WTC11 (cell line): ENCODE measurements at regions not wholly inside any gene's neighbourhood (a gene's known extent, or its start where the extent isn't known, plus 50 kb on each side); places are given as distances from the start of the nearest gene placed in this dataset.

Source experiments
- ATAC-seq: fragments of 200-7000 bp; cut with Tn5 transposase; 2 replicates; pipeline ENCODE4 v1.10.0; 2021; ENCODE audit warnings: mild to moderate bottlenecking, moderate library complexity
- CTCF ChIA-PET: fragments of 300-600 bp; sonication (Branson Sonifier 250); formaldehyde crosslinking; loops from one replicate; lab custom pipeline; 2021; ENCODE audit warnings: antibody characterized with exemption; lab: Charles Lee
- POLR2A ChIA-PET: fragments of 350-600 bp; sonication (Branson Sonifier 250); formaldehyde crosslinking; loops from one replicate; lab custom pipeline; 2021; ENCODE audit warnings: antibody characterized with exemption; lab: Charles Lee
- DNase-seq: peaks from one replicate; pipeline ENCODE4 v3.0.0; 2021; ENCODE audit warnings: low spot score
- H3K27ac Mint-ChIP-seq: 2 replicates; pipeline ENCODE4 v1.8.0; 2021; ENCODE audit warnings: mixed read lengths
- H3K27me3 Mint-ChIP-seq: 2 replicates; pipeline ENCODE4 v1.8.0; 2021; ENCODE audit warnings: low read depth, mild to moderate bottlenecking, moderate library complexity, mixed read lengths
- H3K36me3 Mint-ChIP-seq: 2 replicates; pipeline ENCODE4 v1.8.0; 2021; ENCODE audit warnings: mixed read lengths
- H3K4me1 Mint-ChIP-seq: 2 replicates; pipeline ENCODE4 v1.8.0; 2022; ENCODE audit warnings: mixed read lengths
- H3K4me3 Mint-ChIP-seq: 2 replicates; pipeline ENCODE4 v1.8.0; 2021; ENCODE audit warnings: mild to moderate bottlenecking, moderate library complexity, mixed read lengths
- H3K9me3 Mint-ChIP-seq: 2 replicates; pipeline ENCODE4 v1.8.0; 2021; ENCODE audit warnings: mixed read lengths
- ARID4B ChIP-seq: sonication (generic); formaldehyde crosslinking; IDR thresholded peaks from 2 replicates; pipeline ENCODE4 v1.8.0; 2023; ENCODE audit warnings: missing genetic modification reagents, mild to moderate bottlenecking, borderline replicate concordance
- E2F1 ChIP-seq: sonication (generic); formaldehyde crosslinking; IDR thresholded peaks from 2 replicates; pipeline ENCODE4 v1.8.0; 2022; ENCODE audit warnings: mild to moderate bottlenecking, missing genetic modification reagents
- EMX1 ChIP-seq: fragments of 250-450 bp; sonication (Bioruptor Pico); IDR thresholded peaks from 2 replicates; pipeline ENCODE4 v1.8.0; 2021; ENCODE audit warnings: mild to moderate bottlenecking
- FOXP1 ChIP-seq: sonication (generic); formaldehyde crosslinking; IDR thresholded peaks from 2 replicates; pipeline ENCODE4 v1.8.0; 2022; ENCODE audit warnings: missing genetic modification reagents, mild to moderate bottlenecking, moderate library complexity, borderline replicate concordance
- FOXP4 ChIP-seq: sonication (generic); formaldehyde crosslinking; IDR thresholded peaks from 2 replicates; pipeline ENCODE4 v1.8.0; 2022; ENCODE audit warnings: mild to moderate bottlenecking, missing genetic modification reagents
- GTF2I ChIP-seq: fragments of 250-450 bp; sonication (Bioruptor Pico); conservative IDR thresholded peaks from 2 replicates; pipeline ENCODE4 v1.4.0; 2021; ENCODE audit warnings: mild to moderate bottlenecking
- IRF1 ChIP-seq: sonication (generic); formaldehyde crosslinking; IDR thresholded peaks from 2 replicates; pipeline ENCODE4 v1.8.0; 2023; ENCODE audit warnings: missing genetic modification reagents
- MXD4 ChIP-seq: fragments of 250-450 bp; sonication (Bioruptor Pico); IDR thresholded peaks from 2 replicates; pipeline ENCODE4 v1.8.0; 2021; ENCODE audit warnings: mild to moderate bottlenecking, moderate library complexity, borderline replicate concordance
- SOX15 ChIP-seq: fragments of 250-450 bp; sonication (Bioruptor Pico); IDR thresholded peaks from 2 replicates; pipeline ENCODE4 v1.9.0; 2021; ENCODE audit warnings: mild to moderate bottlenecking
- TCF7 ChIP-seq: sonication (generic); formaldehyde crosslinking; IDR thresholded peaks from 2 replicates; pipeline ENCODE4 v1.8.0; 2022; ENCODE audit warnings: mild to moderate bottlenecking, low read depth, missing genetic modification reagents, moderate library complexity
- TP53 ChIP-seq: sonication (generic); formaldehyde crosslinking; IDR thresholded peaks from 2 replicates; pipeline ENCODE4 v1.8.1; 2023; ENCODE audit warnings: mild to moderate bottlenecking, missing genetic modification reagents
- ZNF281 ChIP-seq: sonication (generic); formaldehyde crosslinking; IDR thresholded peaks from 2 replicates; pipeline ENCODE4 v1.8.0; 2023; ENCODE audit warnings: mild to moderate bottlenecking, missing genetic modification reagents
- ZNF425 ChIP-seq: fragments of 250-450 bp; sonication (Bioruptor Pico); conservative IDR thresholded peaks from 2 replicates; pipeline ENCODE4 v1.9.0; 2021; ENCODE audit warnings: mild to moderate bottlenecking
- ZSCAN18 ChIP-seq: fragments of 250-450 bp; sonication (Bioruptor Pico); IDR thresholded peaks from 2 replicates; pipeline ENCODE4 v2.1.2; 2022; ENCODE audit warnings: mild to moderate bottlenecking, moderate library complexity

GRCh38 chr1:3988431-3988830 lies 88.4 kb upstream of the C1orf174 start:
- ChIA-PET POLR2A (no interaction called here), CTCF (no interaction called here)
- Mint-ChIP-seq H3K27me3 (peaks cover 10% of the 10 kb centered on the region), H3K4me1 (no peaks in the 10 kb centered on the region), H3K36me3 (peaks cover 56% of the 10 kb centered on the region)
- no peak for TF ChIP-seq ARID4B (CRISPR knock-in tag)
- no peak for TF ChIP-seq E2F1 (CRISPR knock-in tag)
- TF ChIP-seq ZNF425 (CRISPR knock-in tag): no peak
- no peak for TF ChIP-seq EMX1
- no peak for TF ChIP-seq IRF1 (CRISPR knock-in tag)
- TF ChIP-seq TCF7 (CRISPR knock-in tag): no peak
- no peak for TF ChIP-seq TP53
- no peak for TF ChIP-seq MXD4 (CRISPR knock-in tag)
- TF ChIP-seq FOXP4 (CRISPR knock-in tag): no peak
- no peak for TF ChIP-seq GTF2I (CRISPR knock-in tag)
- no peak for TF ChIP-seq FOXP1 (CRISPR knock-in tag)
- TF ChIP-seq ZSCAN18 (CRISPR knock-in tag): no peak
- TF ChIP-seq ZNF281 (CRISPR knock-in tag): no peak
- TF ChIP-seq SOX15 (CRISPR knock-in tag): no peak
- TF ChIP-seq, all 79 proteins: peak for 0
- ATAC-seq (no peak), DNase-seq (no peak)
- Mint-ChIP-seq H3K9me3 (peaks cover 73% of the 10 kb centered on the region), H3K4me3 (no peak overlapping the region), H3K27ac (no peak overlapping the region)
